ENCODE measurements at regions not wholly inside any gene's neighbourhood (a gene's known extent, or its start where the extent isn't known, plus 50 kb on each side); places are given as distances from the start of the nearest gene placed in this dataset.

GRCh38 chr2:56018267-56018666 is 94.7 kb upstream of the EFEMP1 start:
- ChIA-PET POLR2A (ENCODE audit: partially characterized antibody) (no interaction called here), CTCF (ENCODE audit: partially characterized antibody) (interaction anchor here (1.2 to 1.4 kb wide), 3 partner anchors 59 to 329 kb away, joined by 3 to 4 read pairs (median 3); no protein-coding TSS in a partner anchor)
- Histone ChIP-seq H3K18ac (ENCODE audit: extremely low read depth, low read length) (no peak overlapping the region), H2BK15ac (ENCODE audit: low read length) (no peak overlapping the region), H2AFZ (ENCODE audit: low read length) (peak overlapping the region; percentile 34; the same call in 1 of the 2 replicates), H3K36me3 (ENCODE audit: control insufficient read depth in 2 of 4, insufficient read depth in 4 of 4, low read length in 3 of 4) (no peaks in the 10 kb centered on the region), H3K4ac (replicated peaks; ENCODE audit: insufficient read length, low read depth, low read length) (no peak overlapping the region), H2BK120ac (replicated peaks; ENCODE audit: low read depth, low read length) (no peak overlapping the region), H3K23ac (ENCODE audit: insufficient read length) (no peak overlapping the region), H3K79me2 (ENCODE audit: control insufficient read depth in 1 of 2, insufficient read depth in 2 of 2, low read length in 2 of 2) (no peaks in the 10 kb centered on the region), H4K91ac (replicated peaks; ENCODE audit: insufficient read length, low read length) (no peak overlapping the region), H4K20me1 (replicated peaks in 1 of 2; ENCODE audit: control insufficient read depth in 1 of 2, insufficient read depth in 2 of 2, low read length in 2 of 2) (no peaks in the 10 kb centered on the region), H3K9ac (replicated peaks in 1 of 4; ENCODE audit: extremely low read depth in 1 of 4, low read depth in 3 of 4, low read length in 3 of 4) (no peak overlapping the region), H4K8ac (ENCODE audit: extremely low read depth, insufficient read depth, low read length) (no peak overlapping the region), H3K9me3 (ENCODE audit: insufficient read depth in 2 of 2, low read depth in 1 of 2, low read length in 1 of 2) (no peaks in the 10 kb centered on the region), H2BK5ac (ENCODE audit: low read depth, low read length) (no peak overlapping the region), H2BK20ac (ENCODE audit: low read length) (no peak overlapping the region), H3K27me3 (replicated peaks in 1 of 4; ENCODE audit: control insufficient read depth in 3 of 4, extremely low read depth in 1 of 4, insufficient read depth in 3 of 4, low read length in 3 of 4) (no peaks in the 10 kb centered on the region), H3K27ac (ENCODE audit: low read depth, low read length) (no peak overlapping the region), H2BK12ac (ENCODE audit: low read depth, low read length) (no peak overlapping the region), H3K4me2 (ENCODE audit: insufficient read depth in 1 of 2, low read depth in 2 of 2, low read length in 2 of 2) (no peak overlapping the region), H4K5ac (ENCODE audit: insufficient read length, low read depth, low read length) (no peak overlapping the region), H3K4me1 (replicated peaks in 1 of 4; ENCODE audit: control insufficient read depth in 3 of 4, insufficient read depth in 4 of 4, low read length in 3 of 4) (peaks cover 0 to 10% (median 6%) of the 10 kb centered on the region in 4 experiments; a peak in 6 of 7 replicates), H3K14ac (ENCODE audit: insufficient read length) (no peak overlapping the region), H2AK5ac (ENCODE audit: low read depth, low read length) (no peak overlapping the region), H3K79me1 (ENCODE audit: low read depth, low read length) (no peaks in the 10 kb centered on the region), H3K4me3 (ENCODE audit: extremely low read depth in 1 of 4, insufficient read depth in 2 of 4, low read depth in 3 of 4, low read length in 4 of 4) (no peak overlapping the region), H3K56ac (replicated peaks; ENCODE audit: insufficient read length, low read depth, low read length) (no peak overlapping the region), H3K23me2 (ENCODE audit: low read depth, low read length) (no peaks in the 10 kb centered on the region; the same call in 1 of the 2 replicates)
- WGBS, 2 experiments (ENCODE audit: extremely low coverage in 1 of 2, insufficient coverage in 1 of 2, insufficient read length in 1 of 2, insufficient replicate concordance in 2 of 2, low coverage in 1 of 2, low lambda C conversion rate in 2 of 2, missing lambda C conversion rate in 1 of 2): 86% methylated on average over 8 of the region's 8 CpGs; no CpG with 5 or more reads in 1 of the 2 experiments
- FAIRE-seq (no peak), DNase-seq (ENCODE audit: low read depth in 1 of 2, low spot score in 2 of 2) (no peak)
- TF ChIP-seq SP4 (IDR thresholded peaks at IDR 0.05; ENCODE audit: low read length): no peak
- TF ChIP-seq FOSL1 (IDR thresholded peaks at IDR 0.05; ENCODE audit: insufficient read depth, low read depth, low read length): no peak

Measured in H1 (cell line).